IMR-90 (cell line): ENCODE measurements at regions not wholly inside any gene's neighbourhood (a gene's known extent, or its start where the extent isn't known, plus 50 kb on each side); places are given as distances from the start of the nearest gene placed in this dataset.

Experiments used
- ATAC-seq: fragments of 200-7000 bp; cut with Tn5 transposase; 2 replicates; pipeline ENCODE4 v1.9.1; 2020; ENCODE audit warnings: low read depth, mild to moderate bottlenecking, moderate library complexity
- BruUV-seq: library from RNA; stranded (reverse); fragments of 400-500 nt; replicated peaks from 2 replicates; lab custom pipeline; 2021; lab: Mats Ljungman, UMichigan
- CTCF ChIA-PET: fragments of 300-600 bp; formaldehyde crosslinking; extraction: SDS; loops from one replicate; lab custom pipeline; 2021; ENCODE audit warnings: antibody characterized with exemption; lab: Yijun Ruan, JAX
- POLR2A ChIA-PET: fragments of 300-600 bp; sonication (Branson Sonifier 250); formaldehyde crosslinking; loops from one replicate; lab custom pipeline; 2022; ENCODE audit warnings: antibody characterized with exemption; ENCODE audit not compliant: unreplicated experiment; lab: Charles Lee
- DNase-seq: peaks from one replicate; pipeline ENCODE4 v3.0.0; 2013
- H2AFZ ChIP-seq: replicated peaks from 2 replicates; pipeline ENCODE3; 2013; ENCODE audit warnings: low read length, mild to moderate bottlenecking; ENCODE audit not compliant: poor library complexity
- H2AK5ac ChIP-seq: 2 replicates; pipeline ENCODE4 v1.6.1; 2013; ENCODE audit warnings: low read depth, low read length, inconsistent platforms
- H2AK9ac ChIP-seq: replicated peaks from 2 replicates; pipeline ENCODE3; 2013; ENCODE audit warnings: mild to moderate bottlenecking, low read depth, low read length, moderate library complexity; ENCODE audit not compliant: poor library complexity
- H2BK120ac ChIP-seq: 2 replicates; pipeline ENCODE4 v1.6.1; 2013; ENCODE audit warnings: low read depth, low read length, inconsistent platforms
- H2BK15ac ChIP-seq: 3 replicates; pipeline ENCODE4 v1.6.1; 2013; ENCODE audit warnings: low read depth, low read length, inconsistent platforms
- H2BK20ac ChIP-seq: 2 replicates; pipeline ENCODE4 v1.6.1; 2013; ENCODE audit warnings: low read depth, mild to moderate bottlenecking, inconsistent platforms, low read length, moderate library complexity
- H2BK5ac ChIP-seq: 2 replicates; pipeline ENCODE4 v1.6.1; 2013; ENCODE audit warnings: mild to moderate bottlenecking, low read depth, low read length, inconsistent platforms; ENCODE audit not compliant: poor library complexity, severe bottlenecking
- H3K14ac ChIP-seq: replicated peaks from 2 replicates; pipeline ENCODE4 v1.6.1; 2013; ENCODE audit warnings: low read depth, low read length, inconsistent platforms
- H3K18ac ChIP-seq: 2 replicates; pipeline ENCODE4 v1.6.1; 2013; ENCODE audit warnings: low read depth, low read length, control low read depth
- H3K23ac ChIP-seq: 2 replicates; pipeline ENCODE4 v1.6.1; 2013; ENCODE audit warnings: low read depth, low read length, inconsistent platforms
- H3K27ac ChIP-seq: 2 replicates; pipeline ENCODE4 v1.5.1; 2013; ENCODE audit warnings: mild to moderate bottlenecking, control low read depth, low read length; ENCODE audit not compliant: insufficient read depth
- H3K27me3 ChIP-seq: 2 replicates; pipeline ENCODE4 v1.6.1; 2013; ENCODE audit warnings: low read length; ENCODE audit not compliant: control insufficient read depth, insufficient read depth
- H3K36me3 ChIP-seq: 2 replicates; pipeline ENCODE4 v1.6.1; 2013; ENCODE audit warnings: low read length, mixed read lengths; ENCODE audit not compliant: control insufficient read depth, insufficient read depth
- H3K4ac ChIP-seq: 2 replicates; pipeline ENCODE4 v1.6.1; 2013; ENCODE audit warnings: low read depth, low read length, inconsistent platforms
- H3K4me1 ChIP-seq: 2 replicates; pipeline ENCODE4 v1.6.1; 2013; ENCODE audit warnings: low read length, mixed read lengths; ENCODE audit not compliant: control insufficient read depth, insufficient read depth
- H3K4me2 ChIP-seq: 2 replicates; pipeline ENCODE4 v1.6.1; 2013; ENCODE audit warnings: low read depth, mild to moderate bottlenecking, control low read depth, low read length, moderate library complexity
- H3K4me3 ChIP-seq: 2 replicates; pipeline ENCODE4 v1.5.1; 2013; ENCODE audit warnings: low read depth, mild to moderate bottlenecking, control low read depth, low read length, moderate library complexity; ENCODE audit not compliant: insufficient read depth
- H3K56ac ChIP-seq: 2 replicates; pipeline ENCODE4 v1.6.1; 2013; ENCODE audit warnings: low read length, inconsistent platforms; ENCODE audit not compliant: insufficient read depth; ENCODE audit errors: extremely low read depth
- H3K79me1 ChIP-seq, 2 experiments: 2 replicates each; pipeline ENCODE4 v1.6.1; 2013; ENCODE audit warnings: low read length in 2 of 2, inconsistent platforms in 1 of 2, low read depth in 1 of 2
- H3K9ac ChIP-seq: 2 replicates; pipeline ENCODE4 v1.6.1; 2013; ENCODE audit warnings: low read depth, low read length, control low read depth
- H3K9me1 ChIP-seq: 2 replicates; pipeline ENCODE4 v1.6.1; 2013; ENCODE audit warnings: low read length, inconsistent platforms; ENCODE audit not compliant: insufficient read depth
- H3K9me3 ChIP-seq: 2 replicates; pipeline ENCODE4 v1.6.1; 2013; ENCODE audit warnings: low read length; ENCODE audit not compliant: control insufficient read depth, insufficient read depth
- H4K20me1 ChIP-seq: 2 replicates; pipeline ENCODE4 v1.6.1; 2013; ENCODE audit warnings: low read length, inconsistent platforms; ENCODE audit not compliant: insufficient read depth
- H4K5ac ChIP-seq: 2 replicates; pipeline ENCODE4 v1.6.1; 2013; ENCODE audit warnings: mild to moderate bottlenecking, low read depth, low read length, control low read depth
- H4K8ac ChIP-seq, 2 experiments: 2 replicates each; pipeline ENCODE4 v1.6.1; 2013; ENCODE audit warnings: low read depth in 2 of 2, low read length in 2 of 2, control low read depth in 1 of 2, inconsistent platforms in 1 of 2
- H4K91ac ChIP-seq: 2 replicates; pipeline ENCODE4 v1.6.1; 2013; ENCODE audit warnings: low read depth, low read length, inconsistent platforms; ENCODE audit not compliant: insufficient read depth
- BHLHE40 ChIP-seq: fragments of 150-350 bp; IDR thresholded peaks from 2 replicates; pipeline ENCODE4 v1.6.1; 2016; ENCODE audit warnings: mild to moderate bottlenecking, low read depth, low read length
- CEBPB ChIP-seq: IDR thresholded peaks from 2 replicates; pipeline ENCODE4 v1.6.1; 2012; ENCODE audit warnings: low read depth, low read length, improper control_type of control experiment
- CHD1 ChIP-seq: IDR thresholded peaks from 2 replicates; pipeline ENCODE4 v1.6.1; 2012; ENCODE audit warnings: low read depth, low read length, improper control_type of control experiment
- FOS ChIP-seq: fragments of 150-350 bp; IDR thresholded peaks from 2 replicates; pipeline ENCODE4 v1.6.1; 2016; ENCODE audit warnings: low read depth, low read length
- MAFK ChIP-seq: IDR thresholded peaks from 2 replicates; pipeline ENCODE4 v1.6.1; 2012; ENCODE audit warnings: low read depth, low read length, improper control_type of control experiment
- MXI1 ChIP-seq: IDR thresholded peaks from 2 replicates; pipeline ENCODE4 v1.6.1; 2012; ENCODE audit warnings: low read depth, mild to moderate bottlenecking, low read length, moderate library complexity, borderline replicate concordance
- NFE2L2 ChIP-seq: fragments of 150-350 bp; IDR thresholded peaks from 2 replicates; pipeline ENCODE4 v1.6.1; 2016; ENCODE audit warnings: low read depth, mild to moderate bottlenecking, low read length
- POLR2A ChIP-seq: IDR thresholded peaks from 2 replicates; pipeline ENCODE4 v1.6.1; 2012; ENCODE audit warnings: mild to moderate bottlenecking, low read depth, low read length
- RCOR1 ChIP-seq: IDR thresholded peaks from 2 replicates; pipeline ENCODE4 v1.6.1; 2012; ENCODE audit warnings: mild to moderate bottlenecking, low read length, improper control_type of control experiment; ENCODE audit not compliant: insufficient replicate concordance
- SMC3 ChIP-seq: fragments of 150-350 bp; IDR thresholded peaks from 2 replicates; pipeline ENCODE4 v1.6.1; 2016; ENCODE audit warnings: low read depth, mild to moderate bottlenecking, antibody characterized with exemption, low read length, moderate library complexity
- WGBS, 2 experiments: methylation state at CpG; one replicate each; pipeline versions ENCODE4 v1.1.5 to v1.1.7; 2013; ENCODE audit warnings: missing lambda C conversion rate in 2 of 2; ENCODE audit not compliant: insufficient read length in 1 of 2; ENCODE audit errors: extremely low coverage in 2 of 2; 5-methylcytosine and 5-hydroxymethylcytosine counted together
- dilution Hi-C: fragments of 300-500 bp; cut with HindIII; formaldehyde crosslinking; loops from one replicate; pipeline ENCODE4 v1.14.3; 2018; ENCODE audit warnings: low sequenced_read_pairs; ENCODE audit not compliant: unreplicated experiment
- in situ Hi-C: fragments of 300-500 bp; cut with MboI; formaldehyde crosslinking; loops from 3 replicates; pipeline ENCODE4 v1.14.3; 2019; ENCODE audit warnings: low sequenced_read_pairs, inconsistent platforms, mixed read lengths
- intact Hi-C: fragments of 100-400 bp; cut with micrococcal nuclease; formaldehyde crosslinking; loops from 2 replicates; pipeline ENCODE4 v1.10.0; 2022
- TF ChIP-seq, protein P1 (sequence below): fragments of 150-350 bp; IDR thresholded peaks from 2 replicates; pipeline ENCODE4 v1.6.1; 2017; ENCODE audit warnings: mild to moderate bottlenecking, antibody characterized with exemption, low read length, low read depth

DNA sequence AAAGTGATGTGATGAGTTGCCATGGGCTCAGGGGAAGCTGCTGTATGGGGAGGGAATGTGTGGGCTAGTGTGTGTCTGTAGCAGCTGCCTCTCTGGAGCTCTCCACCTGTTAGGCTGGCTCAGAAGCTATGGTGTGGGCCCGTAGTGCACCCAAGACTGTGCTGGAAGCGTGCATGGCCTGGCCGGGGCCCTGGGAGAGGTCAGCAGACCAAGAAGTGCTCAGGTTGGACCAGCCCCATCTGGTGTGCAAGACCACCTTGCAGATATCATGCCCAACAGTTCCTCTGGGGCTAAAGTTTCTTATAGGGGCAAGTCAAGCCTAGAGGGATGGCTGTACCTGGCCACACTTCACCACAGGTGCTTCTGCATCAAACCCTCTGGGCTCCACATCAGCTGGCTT lies 274.4 kb upstream of the CCDC179 start:
- Histone ChIP-seq H3K9me1 (no peaks in the 10 kb centered on the region), H3K4ac (no peak overlapping the region), H3K4me1 (no peaks in the 10 kb centered on the region), H4K91ac (no peak overlapping the region), H2AK5ac (peak overlapping the region; percentile 8; the same call in 1 of the 2 replicates), H3K36me3 (no peaks in the 10 kb centered on the region), H3K56ac (no peak overlapping the region), H2AFZ (peak overlapping the region; percentile 23), H3K4me2 (no peak overlapping the region), H2AK9ac (no peak overlapping the region), H3K23ac (no peak overlapping the region), H4K5ac (no peak overlapping the region), H3K18ac (no peak overlapping the region), H4K8ac (no peak overlapping the region), H3K4me3 (no peak overlapping the region), H4K20me1 (no peaks in the 10 kb centered on the region), H3K9me3 (no peaks in the 10 kb centered on the region; the same call in 1 of the 2 replicates), H3K14ac (no peak overlapping the region), H2BK20ac (no peak overlapping the region), H2BK120ac (no peak overlapping the region), H2BK15ac (no peak overlapping the region), H3K27ac (no peak overlapping the region), H3K27me3 (no peaks in the 10 kb centered on the region), H2BK5ac (no peak overlapping the region), H3K79me1 (no peaks in the 10 kb centered on the region), H3K9ac (no peak overlapping the region)
- intact Hi-C loops (no loop called here), in situ Hi-C loops (no loop called here), dilution Hi-C loops (no loop called here)
- WGBS, 2 experiments: no CpG with 5 or more reads among the region's 3 CpGs
- DNase-seq (no peak), ATAC-seq (no peak)
- BruUV-seq: no TSS peak
- ChIA-PET POLR2A (no interaction called here), CTCF (no interaction called here)
- TF ChIP-seq NFE2L2: no peak
- no peak for TF ChIP-seq BHLHE40
- TF ChIP-seq FOS: no peak
- no peak for TF ChIP-seq CEBPB
- no peak for TF ChIP-seq SMC3
- TF ChIP-seq, protein P1, sequence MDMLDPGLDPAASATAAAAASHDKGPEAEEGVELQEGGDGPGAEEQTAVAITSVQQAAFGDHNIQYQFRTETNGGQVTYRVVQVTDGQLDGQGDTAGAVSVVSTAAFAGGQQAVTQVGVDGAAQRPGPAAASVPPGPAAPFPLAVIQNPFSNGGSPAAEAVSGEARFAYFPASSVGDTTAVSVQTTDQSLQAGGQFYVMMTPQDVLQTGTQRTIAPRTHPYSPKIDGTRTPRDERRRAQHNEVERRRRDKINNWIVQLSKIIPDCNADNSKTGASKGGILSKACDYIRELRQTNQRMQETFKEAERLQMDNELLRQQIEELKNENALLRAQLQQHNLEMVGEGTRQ: no peak
- TF ChIP-seq RCOR1: no peak
- TF ChIP-seq CHD1: no peak
- TF ChIP-seq MAFK: no peak
- TF ChIP-seq POLR2A: no peak
- TF ChIP-seq MXI1: no peak
